ENCODE measurements at regions not wholly inside any gene's neighbourhood (a gene's known extent, or its start where the extent isn't known, plus 50 kb on each side); places are given as distances from the start of the nearest gene placed in this dataset.
A peak's percentile ranks its signal among the peaks of the same experiment; 100 is the strongest.
"Not testable (repeated sequence)": the region's sequence is repeated elsewhere in the genome, so short reads cannot be mapped to it uniquely, and the experiment has no call there.

GRCh38 chr12:124469193-124469888 is 98.1 kb downstream of the NCOR2 start:
- TF ChIP-seq ZNF274 (IDR thresholded peaks at IDR 0.05; ENCODE audit: low read depth, low read length) = no peak
- no peak overlapping the region for H3K4me3 ChIP-seq (ENCODE audit: low read length)

DNA sequence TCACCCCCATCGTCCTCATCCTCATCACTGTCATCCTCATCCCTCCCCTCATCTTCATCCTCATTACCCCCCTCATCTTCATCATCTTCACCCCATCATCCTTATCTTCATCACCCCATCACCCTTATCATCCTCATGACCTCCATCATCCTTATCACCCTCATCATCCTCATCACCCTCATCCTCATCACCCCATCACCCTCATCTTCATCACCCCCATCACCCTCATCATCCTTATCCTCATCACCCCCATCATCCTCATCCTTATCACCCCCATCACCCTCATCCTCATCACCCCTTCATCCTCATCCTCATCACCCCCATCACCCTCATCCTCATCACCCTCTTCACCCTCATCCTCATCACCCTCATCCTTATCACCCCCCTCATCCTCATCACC is 99.9 kb downstream of the NCOR2 start:
- H3K4me3 ChIP-seq (ENCODE audit: low read length) = not testable (repeated sequence)

DNA sequence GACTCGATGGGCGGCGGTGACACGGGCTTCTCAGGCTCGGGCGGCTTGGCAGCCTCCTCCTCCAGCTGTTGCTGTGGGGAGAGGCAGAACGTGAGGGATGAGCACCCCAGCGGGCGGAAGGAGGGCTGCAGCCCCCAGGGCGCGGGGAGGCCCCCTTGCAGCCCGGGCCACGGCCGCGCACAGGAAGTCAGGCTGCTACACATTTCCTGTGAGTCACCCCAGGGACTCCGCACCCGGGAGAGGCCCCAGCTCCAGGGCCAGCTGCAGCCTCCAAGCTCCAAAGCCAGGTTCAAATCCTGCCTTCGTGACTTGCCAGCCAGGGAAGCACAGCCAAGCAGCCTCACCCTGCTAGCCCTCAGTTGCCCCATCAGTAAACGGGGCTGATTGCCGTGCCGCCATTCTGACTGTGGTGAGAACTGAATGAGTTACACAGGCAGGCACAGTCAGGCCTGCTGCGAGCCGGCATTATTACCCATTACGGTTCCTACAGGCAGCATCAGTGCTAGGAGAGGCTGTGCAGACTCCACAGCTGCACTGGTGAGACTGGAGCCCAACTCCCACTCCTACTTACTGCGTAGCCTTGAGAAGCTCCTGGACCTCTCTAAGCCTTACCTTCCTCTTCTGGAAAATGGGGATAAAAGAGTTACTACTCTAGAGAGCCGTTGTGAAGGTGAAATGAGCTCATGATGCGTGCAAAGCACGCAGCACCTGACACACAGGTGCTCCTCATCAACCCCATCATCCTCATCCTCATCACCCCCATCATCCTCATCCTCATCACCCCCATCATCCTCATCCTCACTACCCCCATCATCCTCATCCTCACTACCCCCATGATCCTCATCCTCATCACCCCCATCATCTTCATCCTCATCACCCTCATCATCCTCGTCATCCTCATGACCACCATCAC is 100.9 kb downstream of the NCOR2 start:
- peak overlapping the region; percentile 36; the same call in 1 of the 2 replicates for H3K4me3 ChIP-seq (ENCODE audit: low read length)
- TF ChIP-seq ZNF274 (IDR thresholded peaks at IDR 0.05; ENCODE audit: low read depth, low read length) = no peak

GRCh38 chr12:124465473-124465872 is 101.9 kb downstream of the NCOR2 start:
- no peak for TF ChIP-seq ZNF274 (IDR thresholded peaks at IDR 0.05; ENCODE audit: low read depth, low read length)
- H3K4me3 ChIP-seq (ENCODE audit: low read length) = peak overlapping the region; percentile 16; the same call in 1 of the 2 replicates

DNA sequence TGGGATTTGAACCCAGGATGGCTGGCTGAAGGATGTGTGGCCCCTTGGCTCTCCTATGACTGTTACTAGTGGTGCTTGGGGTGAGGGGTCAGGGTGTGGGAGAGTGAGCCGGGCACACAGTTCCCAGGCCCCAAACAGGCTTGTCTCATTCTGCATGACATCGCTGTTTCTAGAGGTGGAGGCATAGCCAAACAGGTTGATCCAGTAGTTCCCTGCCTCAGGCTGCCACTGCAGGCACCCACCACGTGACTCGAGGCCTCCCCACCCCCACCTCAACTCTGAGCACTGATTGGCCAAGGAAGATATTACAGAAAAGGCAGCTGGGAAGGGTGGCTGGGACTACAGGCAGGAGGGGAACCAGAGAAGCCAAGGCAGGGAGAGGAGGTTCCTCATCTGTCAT is 102.6 kb downstream of the NCOR2 start:
- H3K4me3 ChIP-seq (ENCODE audit: low read length) = no peak overlapping the region
- TF ChIP-seq ZNF274 (IDR thresholded peaks at IDR 0.05; ENCODE audit: low read depth, low read length) = no peak

- no peak overlapping the region for H3K4me3 ChIP-seq (ENCODE audit: low read length)
Observed at GRCh38 chr12:124464062-124464461, 103.3 kb downstream of the NCOR2 start.

DNA sequence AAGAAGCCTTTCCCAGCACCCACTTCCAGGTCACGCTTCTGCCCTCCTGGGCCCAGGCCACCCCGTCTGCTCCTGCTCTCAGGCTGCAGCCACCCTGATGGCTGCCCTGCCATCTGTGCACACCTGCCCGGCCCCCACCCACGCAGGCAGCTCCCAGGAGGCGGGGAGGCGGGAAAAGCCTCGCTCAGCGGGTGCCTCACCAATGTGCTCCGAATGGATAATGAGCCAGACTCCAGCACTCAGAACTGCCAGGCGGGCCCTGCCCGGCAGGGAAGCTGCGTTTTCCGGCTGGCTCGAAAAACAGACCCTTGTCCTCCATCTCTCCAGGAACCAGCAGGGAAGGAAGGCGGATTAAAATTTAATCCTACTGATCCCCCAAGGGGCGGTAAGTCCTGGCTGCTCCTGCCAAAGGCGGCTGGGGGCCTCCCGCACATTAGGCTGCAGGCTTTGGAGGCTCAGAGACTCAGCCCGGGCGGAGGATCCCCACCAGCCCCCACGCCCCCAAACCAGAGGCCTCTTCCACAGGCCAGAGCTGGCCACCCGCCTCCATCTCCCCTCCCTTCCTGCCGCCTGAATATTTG is 104.0 kb downstream of the NCOR2 start:
- TF ChIP-seq ZNF274 (IDR thresholded peaks at IDR 0.05; ENCODE audit: low read depth, low read length) = no peak
- H3K4me3 ChIP-seq (ENCODE audit: low read length) = no peak overlapping the region

More at GRCh38 chr12:124464062-124464461, 103.3 kb downstream of the NCOR2 start:
- no peak for TF ChIP-seq ZNF274 (IDR thresholded peaks at IDR 0.05; ENCODE audit: low read depth, low read length)

GRCh38 chr12:124462750-124463149 is 104.7 kb downstream of the NCOR2 start:
- H3K4me3 ChIP-seq (ENCODE audit: low read length) = no peak overlapping the region
- TF ChIP-seq ZNF274 (IDR thresholded peaks at IDR 0.05; ENCODE audit: low read depth, low read length) = no peak

- no peak for TF ChIP-seq ZNF274 (IDR thresholded peaks at IDR 0.05; ENCODE audit: low read depth, low read length)
- no peak overlapping the region for H3K4me3 ChIP-seq (ENCODE audit: low read length)
Observed at GRCh38 chr12:124461851-124462623, 105.4 kb downstream of the NCOR2 start.

- TF ChIP-seq ZNF274 (IDR thresholded peaks at IDR 0.05; ENCODE audit: low read depth, low read length) = no peak
- no peak overlapping the region for H3K4me3 ChIP-seq (ENCODE audit: low read length)
Observed at GRCh38 chr12:124461241-124461673, 106.2 kb downstream of the NCOR2 start.

GRCh38 chr12:124460771-124461170 is 106.6 kb downstream of the NCOR2 start:
- no peak overlapping the region for H3K4me3 ChIP-seq (ENCODE audit: low read length)
- TF ChIP-seq ZNF274 (IDR thresholded peaks at IDR 0.05; ENCODE audit: low read depth, low read length) = no peak

DNA sequence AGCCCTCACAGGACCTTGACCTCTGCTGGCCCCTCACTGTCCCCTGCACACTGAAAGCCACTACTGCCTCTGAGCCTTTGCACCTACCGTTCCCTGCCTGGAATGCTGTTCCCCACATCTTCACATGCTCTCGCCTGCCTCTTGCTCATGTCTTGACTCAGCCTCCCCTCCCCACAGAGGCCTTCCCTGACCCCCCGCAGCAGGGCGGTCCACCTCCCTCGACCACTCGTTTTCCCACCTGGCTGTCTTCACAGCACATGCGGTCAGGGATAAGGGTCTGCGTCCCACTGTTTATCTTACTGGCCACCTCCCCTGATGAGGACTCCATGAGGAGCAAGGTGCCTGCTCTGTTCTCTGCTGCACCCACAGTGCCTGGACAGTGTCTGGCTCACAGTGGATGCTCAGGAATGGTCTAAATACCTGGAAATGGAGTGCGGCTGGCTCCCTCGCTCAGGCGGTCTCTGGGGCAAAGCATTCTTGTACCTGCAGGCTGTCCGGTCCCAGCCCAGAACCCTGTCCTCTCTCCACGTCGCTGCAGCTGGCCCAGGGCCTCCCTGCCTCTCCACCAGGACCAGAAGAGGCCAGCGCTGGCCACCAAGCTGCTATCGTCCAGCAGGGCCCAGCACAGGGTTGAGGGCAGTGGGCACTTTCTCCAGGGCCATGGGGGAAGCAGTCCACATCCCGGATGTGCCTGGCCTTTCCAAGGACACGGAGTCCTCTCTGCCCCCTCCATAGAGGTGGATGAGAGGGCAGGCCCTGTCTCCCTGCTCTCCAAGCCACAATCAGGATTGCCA is 107.4 kb downstream of the NCOR2 start:
- no peak for TF ChIP-seq ZNF274 (IDR thresholded peaks at IDR 0.05; ENCODE audit: low read depth, low read length)
- no peak overlapping the region for H3K4me3 ChIP-seq (ENCODE audit: low read length)

All from GM08714 (cell line).